ENCODE measurements at regions not wholly inside any gene's neighbourhood (a gene's known extent, or its start where the extent isn't known, plus 50 kb on each side); places are given as distances from the start of the nearest gene placed in this dataset.

DNA sequence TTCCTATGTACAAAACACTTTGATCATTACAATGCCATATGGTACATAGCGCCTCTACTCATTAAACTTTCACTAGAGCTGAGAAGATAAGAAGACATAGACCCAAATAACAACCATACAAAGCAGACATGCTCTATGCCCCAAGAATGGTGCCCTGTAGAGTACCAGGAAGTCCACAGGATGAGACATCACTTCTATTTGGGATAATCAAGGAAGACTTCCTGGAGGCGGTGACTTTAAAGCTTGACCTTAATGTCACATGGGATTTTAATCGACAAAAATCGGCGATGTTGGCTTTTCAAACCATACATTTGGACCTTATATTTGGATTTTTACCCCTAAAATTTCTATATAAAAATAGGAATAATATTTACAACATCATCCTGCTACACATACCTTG lies 224.3 kb upstream of the MAP3K1 start:
- Histone ChIP-seq H3K27me3 (ENCODE audit: insufficient read depth, low read depth) (no peaks in the 10 kb centered on the region), H3F3A (ENCODE audit: insufficient read depth, low read depth) (no peaks in the 10 kb centered on the region), H3K9me3 (ENCODE audit: insufficient read depth, low read depth) (no peaks in the 10 kb centered on the region), H3K27ac (no peak overlapping the region), H3K36me3 (ENCODE audit: low read depth) (no peaks in the 10 kb centered on the region), H3K9me2 (ENCODE audit: insufficient read depth) (no peaks in the 10 kb centered on the region), H3K4me1 (replicated peaks; ENCODE audit: insufficient read depth) (no peaks in the 10 kb centered on the region), H3K4me3 (no peak overlapping the region), H4K20me1 (ENCODE audit: insufficient read depth) (no peaks in the 10 kb centered on the region), H3K79me2 (ENCODE audit: low read depth) (no peaks in the 10 kb centered on the region), H2AFZ (no peak overlapping the region), H3K4me2 (no peak overlapping the region)
- no peak for DNase-seq
- TF ChIP-seq, protein P1, sequence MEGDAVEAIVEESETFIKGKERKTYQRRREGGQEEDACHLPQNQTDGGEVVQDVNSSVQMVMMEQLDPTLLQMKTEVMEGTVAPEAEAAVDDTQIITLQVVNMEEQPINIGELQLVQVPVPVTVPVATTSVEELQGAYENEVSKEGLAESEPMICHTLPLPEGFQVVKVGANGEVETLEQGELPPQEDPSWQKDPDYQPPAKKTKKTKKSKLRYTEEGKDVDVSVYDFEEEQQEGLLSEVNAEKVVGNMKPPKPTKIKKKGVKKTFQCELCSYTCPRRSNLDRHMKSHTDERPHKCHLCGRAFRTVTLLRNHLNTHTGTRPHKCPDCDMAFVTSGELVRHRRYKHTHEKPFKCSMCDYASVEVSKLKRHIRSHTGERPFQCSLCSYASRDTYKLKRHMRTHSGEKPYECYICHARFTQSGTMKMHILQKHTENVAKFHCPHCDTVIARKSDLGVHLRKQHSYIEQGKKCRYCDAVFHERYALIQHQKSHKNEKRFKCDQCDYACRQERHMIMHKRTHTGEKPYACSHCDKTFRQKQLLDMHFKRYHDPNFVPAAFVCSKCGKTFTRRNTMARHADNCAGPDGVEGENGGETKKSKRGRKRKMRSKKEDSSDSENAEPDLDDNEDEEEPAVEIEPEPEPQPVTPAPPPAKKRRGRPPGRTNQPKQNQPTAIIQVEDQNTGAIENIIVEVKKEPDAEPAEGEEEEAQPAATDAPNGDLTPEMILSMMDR (conservative IDR thresholded peaks at IDR 0.05): no peak
- no peak for TF ChIP-seq EZH2 (IDR thresholded peaks at IDR 0.05; ENCODE audit: low read depth)
- intact Hi-C loops (cut with micrococcal nuclease; ENCODE audit: unreplicated experiment): no loop called here
- ChIA-PET POLR2A (ENCODE audit: unreplicated experiment) (no interaction called here), CTCF (no interaction called here)
- BruUV-seq (replicated peaks): no TSS peak

DNA sequence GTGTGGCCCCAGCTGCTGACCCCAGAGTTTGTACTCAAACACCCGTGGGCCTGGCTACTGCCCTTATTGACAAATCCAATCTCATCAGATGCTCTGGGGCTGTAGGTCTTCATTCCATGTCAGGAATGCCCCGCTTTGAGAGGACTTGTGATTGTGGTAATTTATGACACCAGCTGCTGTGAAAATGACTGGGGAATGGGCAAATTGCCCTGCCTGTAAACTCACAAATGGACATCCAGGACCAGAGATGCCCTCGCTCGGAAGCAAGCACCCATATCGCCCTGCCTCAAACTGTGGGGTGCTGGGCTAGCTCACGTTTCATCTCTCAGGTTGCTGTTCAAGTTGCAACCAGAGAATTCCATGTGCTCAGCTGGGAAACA lies 225.9 kb upstream of the MAP3K1 start:
- Histone ChIP-seq H3K9me2 (ENCODE audit: insufficient read depth) (no peaks in the 10 kb centered on the region), H3K36me3 (ENCODE audit: low read depth) (no peaks in the 10 kb centered on the region), H2AFZ (no peak overlapping the region), H3K4me1 (replicated peaks; ENCODE audit: insufficient read depth) (0 out of 2 replicates have a peak, but pooled peaks cover 5% of the 10 kb centered on the region), H3K4me3 (no peak overlapping the region), H3F3A (ENCODE audit: insufficient read depth, low read depth) (no peaks in the 10 kb centered on the region), H3K27ac (no peak overlapping the region), H3K27me3 (ENCODE audit: insufficient read depth, low read depth) (no peaks in the 10 kb centered on the region), H3K9me3 (ENCODE audit: insufficient read depth, low read depth) (no peaks in the 10 kb centered on the region), H4K20me1 (ENCODE audit: insufficient read depth) (no peaks in the 10 kb centered on the region), H3K79me2 (ENCODE audit: low read depth) (no peaks in the 10 kb centered on the region), H3K4me2 (no peak overlapping the region)
- CTCF ChIA-PET: no interaction called here
- POLR2A ChIA-PET (ENCODE audit: unreplicated experiment): no interaction called here
- intact Hi-C loops (cut with micrococcal nuclease; ENCODE audit: unreplicated experiment): no loop called here
- BruUV-seq (replicated peaks): no TSS peak
- no peak for TF ChIP-seq EZH2 (IDR thresholded peaks at IDR 0.05; ENCODE audit: low read depth)
- TF ChIP-seq, protein P1 (conservative IDR thresholded peaks at IDR 0.05): no peak
- no peak for DNase-seq

DNA sequence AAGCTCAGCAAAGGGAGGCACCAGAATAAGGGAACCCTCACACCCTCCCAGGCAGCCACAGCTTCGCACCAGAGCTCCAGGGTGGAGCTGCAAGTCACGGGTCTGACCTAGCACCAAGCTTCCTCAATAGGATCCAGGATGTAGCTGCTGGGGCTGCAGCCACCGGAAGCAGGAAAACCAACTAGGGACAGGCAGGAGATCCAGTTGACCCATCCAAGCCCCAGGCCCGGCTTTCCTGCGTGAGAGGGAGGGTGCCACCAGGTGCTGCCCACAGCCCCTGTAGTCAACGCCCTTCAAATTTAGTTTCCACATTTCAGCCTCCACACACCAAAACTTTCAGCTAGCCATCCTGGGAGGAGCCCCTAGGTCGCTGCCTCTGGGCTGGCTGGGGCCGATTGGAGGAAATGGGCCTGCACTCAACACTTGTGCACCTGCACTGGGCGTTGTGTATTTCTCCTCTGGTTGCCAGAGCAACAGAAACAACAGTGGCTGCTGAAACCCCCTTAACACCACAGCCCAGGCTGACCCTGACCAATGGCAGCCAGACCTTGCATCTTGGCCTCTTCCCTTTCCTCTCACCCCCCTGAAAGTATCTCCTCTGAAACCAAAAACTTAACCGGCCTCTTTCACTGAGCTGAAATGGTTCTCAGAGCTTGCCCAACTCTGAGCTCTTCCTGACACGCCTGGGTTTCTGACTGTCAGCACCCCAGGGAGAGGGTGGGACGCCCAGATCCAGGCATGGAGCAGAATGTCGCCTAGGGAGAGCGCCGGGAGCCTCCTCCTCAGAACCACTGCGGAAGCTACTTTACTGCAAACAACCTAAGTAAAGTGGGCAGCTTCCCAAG lies 226.5 kb upstream of the MAP3K1 start:
- DNase-seq: no peak
- no peaks in the 10 kb centered on the region for H3K9me3 ChIP-seq (ENCODE audit: insufficient read depth, low read depth)
- 0 out of 2 replicates have a peak, but pooled peaks cover 5% of the 10 kb centered on the region for H3K4me1 ChIP-seq (replicated peaks; ENCODE audit: insufficient read depth)
- no peaks in the 10 kb centered on the region for H3F3A ChIP-seq (ENCODE audit: insufficient read depth, low read depth)
- no peaks in the 10 kb centered on the region for H3K79me2 ChIP-seq (ENCODE audit: low read depth)
- no peak overlapping the region for H3K4me2 ChIP-seq
- no peaks in the 10 kb centered on the region for H3K27me3 ChIP-seq (ENCODE audit: insufficient read depth, low read depth)
- no peak for TF ChIP-seq EZH2 (IDR thresholded peaks at IDR 0.05; ENCODE audit: low read depth)
- TF ChIP-seq, protein P1 (conservative IDR thresholded peaks at IDR 0.05): no peak
- H3K27ac ChIP-seq: no peak overlapping the region
- no peaks in the 10 kb centered on the region for H3K9me2 ChIP-seq (ENCODE audit: insufficient read depth)
- no peak overlapping the region for H3K4me3 ChIP-seq
- ChIA-PET POLR2A (ENCODE audit: unreplicated experiment) (no interaction called here), CTCF (interaction anchor here (0.5 kb wide), 1 partner anchor 248 kb away, joined by 5 read pairs; no protein-coding TSS in a partner anchor)
- intact Hi-C loops (cut with micrococcal nuclease; ENCODE audit: unreplicated experiment): no loop called here
- no peak overlapping the region for H2AFZ ChIP-seq
- H4K20me1 ChIP-seq (ENCODE audit: insufficient read depth): no peaks in the 10 kb centered on the region
- BruUV-seq (replicated peaks): no TSS peak
- no peaks in the 10 kb centered on the region for H3K36me3 ChIP-seq (ENCODE audit: low read depth)

Data from PC-9 (cell line).